Vagina (tissue), 2 donors: ENCODE measurements at regions not wholly inside any gene's neighbourhood (a gene's known extent, or its start where the extent isn't known, plus 50 kb on each side); places are given as distances from the start of the nearest gene placed in this dataset.

Experiments
- DNase-seq, 2 donors: peaks; one replicate each; pipeline ENCODE4 v3.0.0-alpha.2; 2017; ENCODE audit errors: extremely low spot score in 2 of 2
- H3K27ac ChIP-seq: fragments of 200-600 bp; sonication (generic); one replicate; pipeline ENCODE4 v1.5.1; 2019
- H3K27me3 ChIP-seq: fragments of 200-600 bp; sonication (generic); one replicate; pipeline ENCODE4 v1.5.1; 2019
- H3K36me3 ChIP-seq, 2 donors: fragments of 200-600 bp; sonication (generic); one replicate each; pipeline ENCODE4 v1.5.1; 2017 to 2019
- H3K4me1 ChIP-seq: fragments of 200-600 bp; sonication (generic); one replicate; pipeline ENCODE4 v1.5.1; 2019
- H3K4me3 ChIP-seq, 2 donors: fragments of 200-600 bp; sonication (generic); 1 replicate in 1 of 2; 2 replicates in 1 of 2; pipeline ENCODE4 v1.5.1; 2016 to 2019
- H3K9me3 ChIP-seq: fragments of 200-600 bp; sonication (generic); one replicate; pipeline ENCODE4 v1.5.1; 2019
- POLR2A ChIP-seq, 2 donors: fragments of 450-650 bp; IDR thresholded peaks; one replicate each; pipeline ENCODE4 v1.6.1; 2017; ENCODE audit warnings: antibody characterized with exemption in 2 of 2, mild to moderate bottlenecking in 2 of 2, moderate library complexity in 2 of 2
- POLR2AphosphoS5 ChIP-seq, 2 donors: sonication (generic); formaldehyde crosslinking; IDR thresholded peaks; one replicate each; pipeline ENCODE4 v1.9.0; 2017; ENCODE audit warnings: antibody characterized with exemption in 2 of 2, mild to moderate bottlenecking in 2 of 2, low read depth in 1 of 2; ENCODE audit not compliant: insufficient read depth in 1 of 2
- intact Hi-C: fragments of 100-400 bp; cut with DNase I; formaldehyde crosslinking; loops from one replicate; pipeline ENCODE4 v1.15.1; 2023
- TF ChIP-seq, protein P1 (sequence below), 3 experiments: fragments of 450-650 bp in 2 of 3; fragments of 200-600 bp in 1 of 3; sonication (generic) in 1 of 3; IDR thresholded peaks; one replicate each; pipeline ENCODE4 v1.5.1; 2017 to 2019; ENCODE audit warnings: antibody characterized with exemption in 3 of 3, mild to moderate bottlenecking in 2 of 3, moderate library complexity in 2 of 3

DNA sequence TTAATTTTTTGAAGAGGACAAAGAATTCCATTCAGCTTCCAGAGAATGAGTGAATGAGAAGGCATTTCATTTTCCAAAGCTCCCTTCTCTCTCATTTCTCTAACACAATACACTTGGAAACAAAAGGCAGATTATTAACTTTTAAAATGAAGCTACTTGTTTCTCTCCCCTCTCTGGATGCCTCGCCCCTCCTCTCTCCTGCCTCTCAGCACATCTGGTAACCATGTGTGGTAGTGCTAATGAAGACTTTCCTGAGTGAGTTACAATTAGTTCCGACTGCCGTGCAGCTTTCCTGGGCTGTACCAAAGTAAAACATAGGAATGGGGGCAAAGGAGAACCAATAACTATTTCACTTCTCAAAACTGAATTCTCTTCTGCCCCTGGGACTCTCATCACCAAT lies 84.7 kb upstream of the SOX5 start:
- Histone ChIP-seq H3K27ac (no peak overlapping the region), H3K9me3 (no peaks in the 10 kb centered on the region), H3K36me3 (no peaks in the 10 kb centered on the region), H3K4me1 (no peaks in the 10 kb centered on the region), H3K4me3 (no peak overlapping the region), H3K27me3 (no peaks in the 10 kb centered on the region)
- intact Hi-C loops = no loop called here
- DNase-seq = no peak
- no peak for TF ChIP-seq POLR2A (IDR thresholded peaks at IDR 0.05)
- TF ChIP-seq POLR2AphosphoS5 (IDR thresholded peaks at IDR 0.05; ENCODE audit: insufficient read depth in 1 of 2, low read depth in 1 of 2) = no peak
- TF ChIP-seq, protein P1, sequence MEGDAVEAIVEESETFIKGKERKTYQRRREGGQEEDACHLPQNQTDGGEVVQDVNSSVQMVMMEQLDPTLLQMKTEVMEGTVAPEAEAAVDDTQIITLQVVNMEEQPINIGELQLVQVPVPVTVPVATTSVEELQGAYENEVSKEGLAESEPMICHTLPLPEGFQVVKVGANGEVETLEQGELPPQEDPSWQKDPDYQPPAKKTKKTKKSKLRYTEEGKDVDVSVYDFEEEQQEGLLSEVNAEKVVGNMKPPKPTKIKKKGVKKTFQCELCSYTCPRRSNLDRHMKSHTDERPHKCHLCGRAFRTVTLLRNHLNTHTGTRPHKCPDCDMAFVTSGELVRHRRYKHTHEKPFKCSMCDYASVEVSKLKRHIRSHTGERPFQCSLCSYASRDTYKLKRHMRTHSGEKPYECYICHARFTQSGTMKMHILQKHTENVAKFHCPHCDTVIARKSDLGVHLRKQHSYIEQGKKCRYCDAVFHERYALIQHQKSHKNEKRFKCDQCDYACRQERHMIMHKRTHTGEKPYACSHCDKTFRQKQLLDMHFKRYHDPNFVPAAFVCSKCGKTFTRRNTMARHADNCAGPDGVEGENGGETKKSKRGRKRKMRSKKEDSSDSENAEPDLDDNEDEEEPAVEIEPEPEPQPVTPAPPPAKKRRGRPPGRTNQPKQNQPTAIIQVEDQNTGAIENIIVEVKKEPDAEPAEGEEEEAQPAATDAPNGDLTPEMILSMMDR (IDR thresholded peaks at IDR 0.05) = no peak

DNA sequence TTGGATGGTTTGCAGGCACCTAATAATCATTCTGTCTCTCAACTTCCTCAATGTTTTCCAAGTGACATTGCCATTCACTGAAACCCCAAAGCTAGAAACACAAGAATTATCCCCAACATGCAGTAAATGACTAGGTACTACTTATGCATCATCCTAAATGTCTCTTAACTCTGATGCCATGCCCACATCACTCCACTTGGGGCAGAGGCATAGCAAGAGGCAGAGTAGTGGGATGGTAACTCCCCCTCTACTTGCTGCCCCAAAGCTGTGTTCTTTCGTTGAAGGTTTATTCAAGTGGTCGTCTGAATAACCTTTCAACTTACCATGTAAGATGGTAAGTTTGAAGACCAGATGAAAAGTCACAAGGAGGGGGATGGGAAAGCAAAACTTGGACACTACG lies 77.9 kb upstream of the SOX5 start:
- H3K4me3 ChIP-seq = no peak overlapping the region
- no peaks in the 10 kb centered on the region for H3K9me3 ChIP-seq
- H3K4me1 ChIP-seq = no peaks in the 10 kb centered on the region
- no peaks in the 10 kb centered on the region for H3K36me3 ChIP-seq
- no peak for DNase-seq
- intact Hi-C loops = no loop called here
- no peak overlapping the region for H3K27ac ChIP-seq
- TF ChIP-seq POLR2AphosphoS5 (IDR thresholded peaks at IDR 0.05; ENCODE audit: insufficient read depth in 1 of 2, low read depth in 1 of 2) = no peak
- TF ChIP-seq POLR2A (IDR thresholded peaks at IDR 0.05) = no peak
- TF ChIP-seq, protein P1 (IDR thresholded peaks at IDR 0.05) = no peak
- no peaks in the 10 kb centered on the region for H3K27me3 ChIP-seq

DNA sequence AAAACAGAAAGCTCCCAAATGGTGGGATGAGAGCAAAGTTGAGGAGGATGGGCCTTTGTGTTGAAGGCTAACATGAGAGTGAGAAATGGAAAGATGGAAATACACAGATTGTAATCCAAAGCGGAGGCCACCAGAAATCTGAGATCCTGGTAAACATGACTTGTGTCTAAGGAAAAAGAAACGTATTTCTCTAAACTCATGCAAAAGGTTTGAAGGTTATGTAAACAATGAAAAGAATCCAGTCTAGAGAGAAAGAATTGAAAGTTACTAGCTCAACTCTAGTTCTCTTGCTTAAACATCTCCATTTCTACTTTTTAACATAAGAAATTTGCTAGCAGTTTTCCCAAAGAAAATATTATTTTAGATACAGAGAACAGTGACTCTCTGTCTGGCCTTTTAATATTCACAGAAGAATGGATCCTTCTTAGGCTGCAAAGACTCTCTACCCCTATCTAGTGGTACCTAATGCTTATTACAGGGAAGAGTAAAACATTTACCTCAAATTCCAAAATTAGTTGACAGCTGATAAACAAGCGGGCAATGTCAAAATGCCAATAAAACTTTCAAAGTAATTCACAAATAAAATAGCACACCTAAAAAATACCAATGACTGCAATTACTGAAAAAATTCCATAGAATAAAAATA lies 75.8 kb upstream of the SOX5 start:
- no peak for DNase-seq
- no peaks in the 10 kb centered on the region for H3K4me1 ChIP-seq
- no peak overlapping the region for H3K4me3 ChIP-seq
- H3K9me3 ChIP-seq = no peaks in the 10 kb centered on the region
- no peaks in the 10 kb centered on the region for H3K36me3 ChIP-seq
- TF ChIP-seq POLR2AphosphoS5 (IDR thresholded peaks at IDR 0.05; ENCODE audit: insufficient read depth in 1 of 2, low read depth in 1 of 2) = no peak
- TF ChIP-seq, protein P1 (IDR thresholded peaks at IDR 0.05) = no peak
- TF ChIP-seq POLR2A (IDR thresholded peaks at IDR 0.05) = no peak
- H3K27me3 ChIP-seq = no peaks in the 10 kb centered on the region
- H3K27ac ChIP-seq = no peak overlapping the region
- intact Hi-C loops = no loop called here

DNA sequence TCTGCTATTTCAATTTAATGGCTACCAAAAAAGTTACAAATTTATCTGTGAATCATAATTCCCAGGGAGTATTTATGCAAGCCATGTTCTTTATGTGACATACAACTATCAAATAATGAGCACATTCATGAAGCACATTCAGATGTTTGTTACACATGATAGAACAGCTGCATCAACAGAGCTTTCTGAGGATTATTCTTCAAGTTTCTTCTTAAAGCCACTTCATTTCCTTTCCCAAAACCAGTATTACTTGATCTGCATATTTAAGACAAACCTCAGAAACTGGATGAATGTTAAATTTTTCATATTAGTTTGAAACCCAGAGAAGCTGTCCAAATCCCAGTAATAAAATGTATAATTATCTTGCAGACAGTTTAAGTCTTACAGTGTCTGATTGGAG lies 73.6 kb upstream of the SOX5 start:
- H3K27ac ChIP-seq = no peak overlapping the region
- H3K36me3 ChIP-seq = no peaks in the 10 kb centered on the region
- H3K4me3 ChIP-seq = no peak overlapping the region
- intact Hi-C loops = no loop called here
- no peak for TF ChIP-seq POLR2AphosphoS5 (IDR thresholded peaks at IDR 0.05; ENCODE audit: insufficient read depth in 1 of 2, low read depth in 1 of 2)
- TF ChIP-seq POLR2A (IDR thresholded peaks at IDR 0.05) = no peak
- TF ChIP-seq, protein P1 (IDR thresholded peaks at IDR 0.05) = no peak
- H3K9me3 ChIP-seq = no peaks in the 10 kb centered on the region
- H3K4me1 ChIP-seq = no peaks in the 10 kb centered on the region
- no peaks in the 10 kb centered on the region for H3K27me3 ChIP-seq
- no peak for DNase-seq

DNA sequence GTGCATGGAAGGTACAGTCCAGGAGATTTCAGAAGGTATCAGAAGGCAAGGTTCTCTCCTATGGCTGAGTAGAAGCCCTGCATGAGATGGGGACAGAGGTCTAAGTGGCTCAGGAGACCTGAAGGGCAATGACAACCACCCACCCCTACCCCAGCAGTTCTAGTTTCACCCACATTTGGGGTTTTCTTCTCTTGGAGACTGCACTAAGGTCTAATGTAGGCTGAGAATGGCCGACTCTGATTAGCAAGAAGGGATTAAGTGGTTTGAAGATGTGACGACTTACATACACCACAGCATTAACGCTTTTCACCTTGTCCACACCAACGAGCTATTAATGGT lies 71.7 kb upstream of the SOX5 start:
- Histone ChIP-seq H3K27ac (no peak overlapping the region), H3K36me3 (no peaks in the 10 kb centered on the region), H3K4me3 (no peak overlapping the region), H3K27me3 (no peaks in the 10 kb centered on the region), H3K9me3 (no peaks in the 10 kb centered on the region), H3K4me1 (no peaks in the 10 kb centered on the region)
- TF ChIP-seq, protein P1 (IDR thresholded peaks at IDR 0.05) = no peak
- TF ChIP-seq POLR2A (IDR thresholded peaks at IDR 0.05) (no peak), POLR2AphosphoS5 (IDR thresholded peaks at IDR 0.05; ENCODE audit: insufficient read depth in 1 of 2, low read depth in 1 of 2) (no peak)
- DNase-seq = no peak
- intact Hi-C loops = no loop called here
